ENCODE measurements at regions not wholly inside any gene's neighbourhood (a gene's known extent, or its start where the extent isn't known, plus 50 kb on each side); places are given as distances from the start of the nearest gene placed in this dataset.
A peak's percentile ranks its signal among the peaks of the same experiment; 100 is the strongest.

DNA sequence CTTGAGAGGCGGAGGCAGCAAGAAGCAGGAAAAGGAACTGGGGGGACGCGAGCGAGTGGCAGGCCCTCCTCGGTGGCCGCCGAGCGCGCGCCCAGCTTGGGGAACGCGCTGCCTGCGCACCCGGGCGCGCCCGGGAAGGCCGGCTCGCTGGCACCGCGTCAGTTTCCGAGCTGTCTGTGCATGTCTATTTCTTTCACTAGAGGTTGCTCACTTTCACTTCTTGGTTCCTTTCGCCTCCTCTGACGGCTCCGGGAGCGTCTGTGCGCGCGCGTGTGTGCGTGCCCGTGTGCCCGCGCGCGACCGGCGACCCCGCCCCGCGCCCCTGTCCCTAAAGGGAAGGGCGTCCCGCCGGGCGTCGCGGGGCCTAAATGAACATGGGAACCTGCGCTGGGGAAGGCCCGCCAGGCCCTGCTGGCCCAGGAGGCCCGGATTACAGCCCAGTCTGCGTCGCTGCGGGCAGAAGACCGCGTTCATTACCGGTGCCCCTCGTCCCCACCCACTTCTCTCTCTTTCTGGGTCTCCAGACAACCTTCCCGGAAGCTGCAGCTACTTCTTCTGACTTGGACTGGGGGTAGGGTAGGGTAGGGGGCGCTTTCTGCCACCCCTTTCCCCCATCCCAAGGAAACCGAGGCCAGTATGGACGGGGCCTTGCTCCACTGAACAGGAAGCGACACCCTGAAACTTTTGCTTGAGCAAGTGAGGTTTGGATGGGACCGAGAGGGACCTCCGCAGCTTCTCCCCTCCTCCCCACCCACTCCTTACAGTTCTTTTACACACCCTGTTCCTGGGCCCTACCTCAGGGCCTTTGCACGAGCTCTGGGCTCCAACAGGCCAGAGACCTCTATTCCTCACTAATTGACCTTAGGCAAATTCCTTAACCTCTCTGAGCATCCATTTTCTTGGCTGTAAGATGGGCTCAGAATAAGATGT lies 205.8 kb upstream of the IER5L start:
- Mint-ChIP-seq H3K9me3 (no peaks in the 10 kb centered on the region), H3K36me3 (ENCODE audit: low read depth) (no peaks in the 10 kb centered on the region), H3K27ac (peak overlapping the region; percentile 66), H3K4me1 (ENCODE audit: low read depth) (peaks cover 10% of the 10 kb centered on the region), H3K4me3 (peak overlapping the region; percentile 69), H3K27me3 (ENCODE audit: low read depth) (no peaks in the 10 kb centered on the region)
- CTCF ChIA-PET: interaction anchor here (0.6 to 2.2 kb wide), 7 partner anchors 57 to 244 kb away, joined by 3 to 7 read pairs (median 5); no protein-coding TSS in a partner anchor
- peak; percentile 80 for DNase-seq
- intact Hi-C loops (cut with micrococcal nuclease): loop anchor here (1.0 to 5.0 kb wide), 5 partner anchors 29 to 243 kb away; no protein-coding TSS in a partner anchor

GRCh38 chr9:129383019-129383560 lies 205.0 kb upstream of the IER5L start:
- no peak overlapping the region for H3K27ac Mint-ChIP-seq
- peak overlapping the region; percentile 69 for H3K4me3 Mint-ChIP-seq
- no peak for DNase-seq
- H3K4me1 Mint-ChIP-seq (ENCODE audit: low read depth): peaks cover 10% of the 10 kb centered on the region
- CTCF ChIA-PET: interaction anchor here (0.6 to 2.2 kb wide), 5 partner anchors 136 to 243 kb away, joined by 3 to 7 read pairs (median 5); no protein-coding TSS in a partner anchor
- H3K27me3 Mint-ChIP-seq (ENCODE audit: low read depth): no peaks in the 10 kb centered on the region
- H3K9me3 Mint-ChIP-seq: no peaks in the 10 kb centered on the region
- no peaks in the 10 kb centered on the region for H3K36me3 Mint-ChIP-seq (ENCODE audit: low read depth)
- intact Hi-C loops (cut with micrococcal nuclease): loop anchor here (1.0 to 5.0 kb wide), 5 partner anchors 30 to 242 kb away; no protein-coding TSS in a partner anchor

GRCh38 chr9:129382281-129383018 lies 204.4 kb upstream of the IER5L start:
- Mint-ChIP-seq H3K9me3 (no peaks in the 10 kb centered on the region), H3K4me1 (ENCODE audit: low read depth) (peaks cover 10% of the 10 kb centered on the region), H3K27ac (no peak overlapping the region), H3K27me3 (ENCODE audit: low read depth) (no peaks in the 10 kb centered on the region), H3K36me3 (ENCODE audit: low read depth) (no peaks in the 10 kb centered on the region), H3K4me3 (peak overlapping the region; percentile 51)
- DNase-seq: no peak
- intact Hi-C loops (cut with micrococcal nuclease): loop anchor here (1.0 to 5.0 kb wide), 5 partner anchors 31 to 242 kb away; no protein-coding TSS in a partner anchor
- CTCF ChIA-PET: interaction anchor here (0.6 to 2.2 kb wide), 4 partner anchors 171 to 242 kb away, joined by 3 to 7 read pairs (median 4); no protein-coding TSS in a partner anchor

- Mint-ChIP-seq H3K9me3 (no peaks in the 10 kb centered on the region), H3K36me3 (ENCODE audit: low read depth) (no peaks in the 10 kb centered on the region), H3K4me1 (ENCODE audit: low read depth) (peaks cover 10% of the 10 kb centered on the region), H3K27ac (peak overlapping the region; percentile 61), H3K4me3 (no peak overlapping the region), H3K27me3 (ENCODE audit: low read depth) (no peaks in the 10 kb centered on the region)
- CTCF ChIA-PET: interaction anchor here (0.6 to 2.2 kb wide), 2 partner anchors 230 to 239 kb away, joined by 3 to 6 read pairs; no protein-coding TSS in a partner anchor
- DNase-seq: no peak
- intact Hi-C loops (cut with micrococcal nuclease): loop anchor here (5.0 kb wide), 1 partner anchor 59 kb away; no protein-coding TSS in a partner anchor
Measured at GRCh38 chr9:129381481-129381957, 203.5 kb upstream of the IER5L start.

GRCh38 chr9:129380961-129381401 lies 202.9 kb upstream of the IER5L start:
- CTCF ChIA-PET: no interaction called here
- Mint-ChIP-seq H3K4me3 (no peak overlapping the region), H3K36me3 (ENCODE audit: low read depth) (no peaks in the 10 kb centered on the region), H3K9me3 (no peaks in the 10 kb centered on the region), H3K27me3 (ENCODE audit: low read depth) (no peaks in the 10 kb centered on the region), H3K27ac (no peak overlapping the region), H3K4me1 (ENCODE audit: low read depth) (peaks cover 10% of the 10 kb centered on the region)
- no peak for DNase-seq
- intact Hi-C loops (cut with micrococcal nuclease): loop anchor here (5.0 kb wide), 1 partner anchor 59 kb away; no protein-coding TSS in a partner anchor

DNA sequence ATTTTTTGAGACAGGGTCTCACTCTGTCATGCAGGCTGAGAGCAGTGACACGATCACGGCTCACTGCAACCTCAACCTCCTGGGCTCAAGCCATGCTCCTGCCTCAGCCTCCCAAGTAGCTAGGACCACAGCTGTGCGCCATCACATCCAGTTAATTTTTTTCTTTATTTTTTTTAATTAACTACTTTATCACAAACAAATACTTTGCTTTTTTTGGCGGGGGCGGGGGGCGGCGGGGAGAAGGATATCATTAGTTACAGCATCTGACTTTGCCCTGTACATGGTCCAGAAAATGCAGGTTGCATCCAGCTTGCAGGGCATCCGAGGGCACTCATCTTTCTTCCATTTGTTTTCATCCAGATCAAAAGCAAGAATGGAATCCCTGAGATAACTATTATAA lies 201.8 kb upstream of the IER5L start:
- intact Hi-C loops (cut with micrococcal nuclease): loop anchor here (5.0 kb wide), 1 partner anchor 58 kb away; no protein-coding TSS in a partner anchor
- Mint-ChIP-seq H3K9me3 (no peaks in the 10 kb centered on the region), H3K36me3 (ENCODE audit: low read depth) (no peaks in the 10 kb centered on the region), H3K4me3 (no peak overlapping the region), H3K27ac (no peak overlapping the region), H3K4me1 (ENCODE audit: low read depth) (peaks cover 10% of the 10 kb centered on the region), H3K27me3 (ENCODE audit: low read depth) (no peaks in the 10 kb centered on the region)
- no peak for DNase-seq
- CTCF ChIA-PET: no interaction called here

- Mint-ChIP-seq H3K27me3 (ENCODE audit: low read depth) (no peaks in the 10 kb centered on the region), H3K36me3 (ENCODE audit: low read depth) (no peaks in the 10 kb centered on the region), H3K27ac (no peak overlapping the region), H3K9me3 (no peaks in the 10 kb centered on the region), H3K4me3 (no peak overlapping the region), H3K4me1 (ENCODE audit: low read depth) (peaks cover 8% of the 10 kb centered on the region)
- CTCF ChIA-PET: no interaction called here
- intact Hi-C loops (cut with micrococcal nuclease): no loop called here
- DNase-seq: no peak
Measured at GRCh38 chr9:129379181-129379836, 201.2 kb upstream of the IER5L start.

- intact Hi-C loops (cut with micrococcal nuclease): no loop called here
- CTCF ChIA-PET: no interaction called here
- Mint-ChIP-seq H3K27me3 (ENCODE audit: low read depth) (no peaks in the 10 kb centered on the region), H3K4me3 (no peak overlapping the region), H3K9me3 (no peaks in the 10 kb centered on the region), H3K27ac (no peak overlapping the region), H3K36me3 (ENCODE audit: low read depth) (no peaks in the 10 kb centered on the region), H3K4me1 (ENCODE audit: low read depth) (peaks cover 2% of the 10 kb centered on the region)
- no peak for DNase-seq
Measured at GRCh38 chr9:129377931-129378661, 200.0 kb upstream of the IER5L start.

- H3K27ac Mint-ChIP-seq: no peak overlapping the region
Measured at GRCh38 chr9:129377181-129377580, 199.1 kb upstream of the IER5L start.

GRCh38 chr9:129375845-129376244 lies 197.8 kb upstream of the IER5L start:
- intact Hi-C loops (cut with micrococcal nuclease): no loop called here
- CTCF ChIA-PET: interaction anchor here (0.7 kb wide), 2 partner anchors 17 to 680 kb away, joined by 3 read pairs; no protein-coding TSS in a partner anchor
- no peaks in the 10 kb centered on the region for H3K9me3 Mint-ChIP-seq
- no peaks in the 10 kb centered on the region for H3K4me1 Mint-ChIP-seq (ENCODE audit: low read depth)
- no peaks in the 10 kb centered on the region for H3K27me3 Mint-ChIP-seq (ENCODE audit: low read depth)
- no peak overlapping the region for H3K4me3 Mint-ChIP-seq
- no peak overlapping the region for H3K27ac Mint-ChIP-seq
- DNase-seq: no peak
- H3K36me3 Mint-ChIP-seq (ENCODE audit: low read depth): no peaks in the 10 kb centered on the region

More at GRCh38 chr9:129377181-129377580, 199.1 kb upstream of the IER5L start:
- Mint-ChIP-seq H3K36me3 (ENCODE audit: low read depth) (no peaks in the 10 kb centered on the region), H3K9me3 (no peaks in the 10 kb centered on the region), H3K27me3 (ENCODE audit: low read depth) (no peaks in the 10 kb centered on the region), H3K4me1 (ENCODE audit: low read depth) (no peaks in the 10 kb centered on the region), H3K4me3 (no peak overlapping the region)
- CTCF ChIA-PET: interaction anchor here (1.1 kb wide), 1 partner anchor 245 kb away, joined by 3 read pairs; no protein-coding TSS in a partner anchor
- intact Hi-C loops (cut with micrococcal nuclease): no loop called here
- no peak for DNase-seq

DNA sequence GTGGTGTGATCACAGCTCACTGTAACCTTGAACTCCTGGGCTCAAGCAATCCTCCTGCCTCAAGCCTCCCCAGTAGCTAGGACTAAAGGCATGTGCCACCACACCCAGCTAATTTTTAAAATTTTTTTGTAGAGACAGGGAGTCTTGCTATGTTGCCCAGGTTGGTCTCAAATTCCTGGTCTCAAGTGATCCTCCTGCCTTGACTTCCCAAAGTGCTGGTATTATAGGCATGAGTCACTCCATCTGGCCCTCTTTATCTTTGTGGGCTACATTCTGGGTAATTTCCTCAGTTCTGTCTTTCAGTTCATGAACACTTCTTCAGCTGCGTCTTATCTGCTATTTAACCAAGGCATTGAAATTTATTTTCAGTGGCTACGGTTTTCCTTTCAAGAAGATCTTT lies 196.6 kb upstream of the IER5L start:
- H3K4me1 Mint-ChIP-seq (ENCODE audit: low read depth): no peaks in the 10 kb centered on the region
- CTCF ChIA-PET: no interaction called here
- no peaks in the 10 kb centered on the region for H3K36me3 Mint-ChIP-seq (ENCODE audit: low read depth)
- H3K9me3 Mint-ChIP-seq: peaks cover 1% of the 10 kb centered on the region
- no peak overlapping the region for H3K27ac Mint-ChIP-seq
- intact Hi-C loops (cut with micrococcal nuclease): no loop called here
- H3K27me3 Mint-ChIP-seq (ENCODE audit: low read depth): no peaks in the 10 kb centered on the region
- DNase-seq: no peak
- no peak overlapping the region for H3K4me3 Mint-ChIP-seq
